T-helper 1 cell treated with Interleukin-12 subunit alpha and Interleukin-12 subunit beta and Interleukin-4 antibody, amounts not matched to agents 30 μg/mL and 1 μg/mL, for 36 hours (primary cell): ENCODE measurements at regions not wholly inside any gene's neighbourhood (a gene's known extent, or its start where the extent isn't known, plus 50 kb on each side); places are given as distances from the start of the nearest gene placed in this dataset.

Experiments used
- H3K27ac Mint-ChIP-seq: one replicate; pipeline ENCODE4 v1.8.0; 2021; ENCODE audit warnings: mild to moderate bottlenecking, mixed read lengths
- H3K27me3 Mint-ChIP-seq: one replicate; pipeline ENCODE4 v1.8.0; 2021; ENCODE audit warnings: low read depth, mixed read lengths
- H3K36me3 Mint-ChIP-seq: one replicate; pipeline ENCODE4 v1.8.0; 2021; ENCODE audit warnings: low read depth, mixed read lengths
- H3K4me1 Mint-ChIP-seq: one replicate; pipeline ENCODE4 v1.8.0; 2021; ENCODE audit warnings: low read depth, mixed read lengths
- H3K4me3 Mint-ChIP-seq: one replicate; pipeline ENCODE4 v1.8.0; 2021; ENCODE audit warnings: mild to moderate bottlenecking, moderate library complexity, mixed read lengths
- H3K9me3 Mint-ChIP-seq: one replicate; pipeline ENCODE4 v1.8.0; 2021; ENCODE audit warnings: mixed read lengths

DNA sequence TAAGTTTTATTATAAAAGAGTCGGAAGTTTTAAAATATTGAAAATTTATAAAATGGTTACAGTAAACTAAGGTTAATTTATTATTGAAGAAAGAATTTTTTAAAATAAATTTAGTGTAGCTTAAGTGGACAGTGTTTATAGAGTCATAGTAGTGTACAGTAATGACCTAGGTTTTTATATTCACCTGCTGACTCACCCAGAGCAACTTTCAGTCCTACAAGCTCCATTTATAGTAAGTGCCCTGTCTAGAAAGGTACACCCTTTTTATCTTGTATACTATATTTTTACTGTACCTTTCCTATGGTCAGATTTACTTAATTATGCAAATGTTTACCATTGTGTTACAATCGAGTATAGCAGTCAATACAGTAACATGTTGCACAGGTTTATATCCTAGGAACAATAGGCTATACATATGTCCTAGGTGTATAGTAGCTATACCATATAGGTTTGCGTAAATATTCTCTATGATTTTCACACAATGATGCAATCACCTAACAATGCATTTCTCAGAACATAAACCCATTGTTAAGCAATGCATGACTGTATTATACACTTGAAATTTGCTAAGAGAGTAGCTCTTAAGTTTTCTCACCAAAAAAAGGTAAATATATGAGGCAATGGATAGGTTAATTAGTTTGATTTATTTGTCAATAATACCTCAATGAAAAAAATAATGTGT, 106.9 kb upstream of the CD96 start:
- H3K4me3 Mint-ChIP-seq, result no peak overlapping the region
- H3K9me3 Mint-ChIP-seq, result no peaks in the 10 kb centered on the region
- no peak overlapping the region for H3K27ac Mint-ChIP-seq
- no peaks in the 10 kb centered on the region for H3K36me3 Mint-ChIP-seq
- no peaks in the 10 kb centered on the region for H3K27me3 Mint-ChIP-seq
- no peaks in the 10 kb centered on the region for H3K4me1 Mint-ChIP-seq

DNA sequence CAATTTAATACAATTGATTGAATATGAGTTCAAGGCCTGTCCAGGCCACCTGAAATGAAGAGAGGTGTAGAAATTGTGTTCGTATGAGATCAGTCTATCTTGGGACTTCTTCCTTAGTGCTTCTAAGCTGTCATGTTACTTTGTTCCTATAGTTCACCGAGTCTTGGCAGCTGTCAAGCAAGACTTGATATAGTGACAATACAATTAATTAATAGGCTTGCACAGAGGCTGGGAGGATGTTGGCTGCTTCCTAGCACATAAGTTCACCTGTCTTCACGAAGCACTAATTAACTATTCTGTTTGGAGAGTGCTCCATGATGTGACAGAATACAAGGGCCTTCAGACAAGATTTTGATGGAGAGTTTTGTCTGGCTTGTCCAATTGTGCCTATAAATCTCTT, 103.7 kb upstream of the CD96 start:
- Mint-ChIP-seq H3K9me3 (no peaks in the 10 kb centered on the region), H3K4me1 (no peaks in the 10 kb centered on the region)

DNA sequence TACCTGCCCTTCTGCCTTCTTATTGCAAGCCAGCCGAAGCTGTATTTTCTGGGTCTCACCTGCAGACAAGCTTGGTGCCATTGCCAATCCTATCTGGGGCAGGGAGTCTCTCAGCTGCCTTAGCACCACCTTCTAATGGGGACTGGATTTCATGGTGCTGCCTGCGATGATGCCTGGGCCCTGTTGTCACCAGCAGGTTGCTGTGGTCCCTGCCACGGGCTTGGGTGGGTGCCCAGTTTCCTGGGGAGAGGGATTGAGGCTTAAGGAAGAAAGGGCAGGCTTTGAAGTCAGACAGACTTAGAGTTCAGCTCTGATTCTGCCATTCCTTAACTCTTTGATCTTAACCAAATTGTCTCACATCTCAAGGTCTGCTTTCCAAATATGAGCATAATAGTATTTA, 87.4 kb upstream of the CD96 start:
- no peaks in the 10 kb centered on the region for H3K36me3 Mint-ChIP-seq
- no peaks in the 10 kb centered on the region for H3K4me1 Mint-ChIP-seq
- no peak overlapping the region for H3K27ac Mint-ChIP-seq
- H3K4me3 Mint-ChIP-seq, result no peak overlapping the region
- H3K9me3 Mint-ChIP-seq, result no peaks in the 10 kb centered on the region
- H3K27me3 Mint-ChIP-seq, result no peaks in the 10 kb centered on the region

More for the DNA sequence above, 103.7 kb upstream of the CD96 start:
- Mint-ChIP-seq H3K27ac (no peak overlapping the region), H3K27me3 (no peaks in the 10 kb centered on the region), H3K36me3 (no peaks in the 10 kb centered on the region), H3K4me3 (no peak overlapping the region)

DNA sequence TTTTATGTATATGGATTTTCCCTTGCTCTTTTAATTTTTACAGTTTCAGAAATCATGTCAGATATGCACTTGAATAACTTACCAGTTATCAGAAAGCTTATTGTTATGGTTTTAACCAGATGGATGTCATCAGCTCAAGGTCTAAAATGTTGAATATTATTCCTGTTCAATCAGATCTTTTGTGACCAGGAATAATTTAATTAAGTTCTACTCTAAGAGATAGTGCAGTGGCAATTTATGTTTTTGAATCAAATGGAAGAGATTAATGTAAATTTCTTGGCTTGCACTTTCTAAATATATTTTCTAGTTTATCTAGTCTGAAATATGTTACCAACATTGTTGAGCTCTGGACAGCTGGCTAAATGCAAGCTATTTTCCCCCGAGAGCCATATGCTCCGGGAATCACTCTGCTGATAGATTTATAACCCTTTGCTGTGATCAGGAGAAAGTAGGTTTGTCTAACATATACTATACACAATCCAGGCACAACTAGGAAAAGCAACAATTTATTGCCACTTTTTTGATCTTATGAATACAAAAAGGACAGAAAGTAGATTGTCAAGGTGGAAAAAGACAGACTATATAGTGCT, 76.8 kb upstream of the CD96 start:
- Mint-ChIP-seq H3K4me1 (no peaks in the 10 kb centered on the region), H3K9me3 (peaks cover 3% of the 10 kb centered on the region), H3K4me3 (no peak overlapping the region), H3K27ac (no peak overlapping the region), H3K27me3 (peaks cover 6% of the 10 kb centered on the region), H3K36me3 (no peaks in the 10 kb centered on the region)

DNA sequence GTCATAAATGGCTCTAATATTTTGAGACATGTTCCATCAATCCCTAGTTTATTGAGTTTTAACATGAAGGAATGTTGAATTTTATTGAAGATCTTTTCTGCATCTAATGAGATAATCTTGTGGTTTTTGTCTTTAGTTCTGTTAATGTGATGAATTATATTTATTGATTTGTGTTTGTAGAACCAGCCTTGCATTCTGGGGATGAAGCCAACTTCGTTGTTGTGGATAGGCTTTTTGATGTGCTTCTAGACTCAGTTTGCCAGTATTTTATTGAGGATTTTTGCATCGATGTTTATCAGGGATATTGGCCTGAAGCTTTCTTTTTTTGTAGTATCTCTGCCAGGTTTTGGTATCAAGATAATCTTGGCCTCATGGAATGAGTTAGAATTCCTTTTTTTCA, 72.0 kb upstream of the CD96 start:
- no peak overlapping the region for H3K27ac Mint-ChIP-seq
- peaks cover 18% of the 10 kb centered on the region for H3K9me3 Mint-ChIP-seq
- H3K36me3 Mint-ChIP-seq, result no peaks in the 10 kb centered on the region
- H3K4me1 Mint-ChIP-seq, result no peaks in the 10 kb centered on the region
- H3K4me3 Mint-ChIP-seq, result no peak overlapping the region
- H3K27me3 Mint-ChIP-seq, result no peaks in the 10 kb centered on the region

DNA sequence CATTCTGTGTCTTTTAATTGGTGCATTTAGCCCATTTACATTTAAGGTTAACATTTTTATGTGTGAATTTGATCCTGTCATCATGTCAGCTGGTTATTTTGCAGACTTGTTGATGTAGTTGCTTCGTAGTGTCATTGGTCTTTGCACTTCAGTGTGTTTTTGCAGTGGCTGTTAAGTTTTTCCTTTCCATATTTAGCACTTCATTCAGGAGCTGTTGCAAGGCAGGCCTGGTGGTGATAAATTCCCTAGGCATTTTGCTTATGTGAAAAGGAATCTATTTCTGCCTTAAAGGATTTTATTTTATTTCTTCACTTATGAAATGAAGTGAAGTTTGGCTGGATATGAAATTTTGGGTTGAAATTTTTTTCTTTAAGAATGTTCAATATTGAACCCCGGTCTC, 70.2 kb upstream of the CD96 start:
- Mint-ChIP-seq H3K4me3 (no peak overlapping the region), H3K36me3 (no peaks in the 10 kb centered on the region)

DNA sequence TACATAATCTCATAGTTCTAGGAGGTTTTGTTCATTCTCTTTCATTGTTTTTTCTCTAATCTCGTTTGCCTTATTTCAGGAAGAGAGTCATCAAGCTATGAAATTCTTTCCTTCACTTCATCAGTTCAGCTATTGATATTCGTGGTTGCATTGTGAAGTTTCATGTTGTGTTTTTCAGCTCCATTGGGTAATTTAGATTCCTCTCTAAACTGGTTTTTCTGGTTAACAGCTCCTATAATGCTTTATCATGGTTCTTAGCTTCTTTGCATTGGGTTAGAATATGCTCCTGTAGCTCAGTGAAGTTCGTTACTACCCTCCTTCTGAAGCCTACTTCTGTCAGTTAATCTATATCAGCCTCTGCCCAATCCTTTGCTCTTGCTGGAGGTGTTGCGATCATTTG, 69.4 kb upstream of the CD96 start:
- peaks cover 18% of the 10 kb centered on the region for H3K9me3 Mint-ChIP-seq
- H3K27me3 Mint-ChIP-seq, result no peaks in the 10 kb centered on the region

More for the DNA sequence above, 70.2 kb upstream of the CD96 start:
- Mint-ChIP-seq H3K4me1 (no peaks in the 10 kb centered on the region), H3K9me3 (peaks cover 18% of the 10 kb centered on the region), H3K27ac (no peak overlapping the region), H3K27me3 (no peaks in the 10 kb centered on the region)

DNA sequence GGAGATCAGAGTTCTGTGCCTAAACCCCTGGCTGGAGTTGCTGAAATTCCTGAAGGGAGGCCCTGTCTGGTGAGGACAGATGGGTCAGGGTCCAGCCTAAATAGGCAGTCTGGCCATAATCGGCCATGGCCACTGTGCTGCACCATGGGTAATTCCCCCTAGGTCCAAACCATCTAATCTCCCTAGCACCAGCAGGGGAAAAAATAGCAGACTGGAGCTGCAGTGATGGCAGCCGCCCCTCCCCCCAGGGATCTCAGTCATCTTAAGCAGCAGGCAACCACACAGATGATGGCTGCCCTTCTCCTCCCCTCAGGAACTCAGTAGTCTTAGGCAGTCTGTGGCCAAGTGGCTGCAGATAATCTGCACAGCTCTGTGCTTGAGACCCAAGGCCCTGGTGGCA, 68.4 kb upstream of the CD96 start:
- Mint-ChIP-seq H3K27ac (no peak overlapping the region), H3K4me1 (no peaks in the 10 kb centered on the region), H3K27me3 (no peaks in the 10 kb centered on the region)

More for the DNA sequence above, 69.4 kb upstream of the CD96 start:
- H3K27ac Mint-ChIP-seq, result no peak overlapping the region
- no peak overlapping the region for H3K4me3 Mint-ChIP-seq
- H3K36me3 Mint-ChIP-seq, result no peaks in the 10 kb centered on the region
- H3K4me1 Mint-ChIP-seq, result no peaks in the 10 kb centered on the region

DNA sequence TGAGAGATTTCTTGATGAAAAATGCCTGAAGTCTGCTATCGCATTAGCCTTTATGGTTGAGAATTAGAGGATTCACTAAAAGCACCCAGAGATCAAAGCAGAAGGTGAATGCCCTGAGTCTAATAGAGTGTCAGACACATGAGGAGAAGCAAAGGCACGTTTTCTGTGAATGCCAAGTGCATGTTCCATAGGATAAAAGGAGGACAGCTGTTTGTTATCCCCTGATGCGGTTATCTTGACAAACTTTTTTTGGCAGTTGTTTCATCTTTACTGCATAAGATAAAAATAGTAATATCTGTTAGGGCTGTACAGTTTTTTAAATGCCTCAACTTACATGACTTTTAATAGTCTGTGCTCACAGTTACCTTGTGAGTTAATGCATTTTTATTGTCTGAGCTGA, 65.3 kb upstream of the CD96 start:
- Mint-ChIP-seq H3K36me3 (no peaks in the 10 kb centered on the region), H3K4me1 (no peaks in the 10 kb centered on the region), H3K27me3 (no peaks in the 10 kb centered on the region), H3K9me3 (peaks cover 9% of the 10 kb centered on the region), H3K4me3 (no peak overlapping the region), H3K27ac (no peak overlapping the region)

More for the DNA sequence above, 68.4 kb upstream of the CD96 start:
- Mint-ChIP-seq H3K36me3 (no peaks in the 10 kb centered on the region), H3K9me3 (peaks cover 18% of the 10 kb centered on the region), H3K4me3 (no peak overlapping the region)

DNA sequence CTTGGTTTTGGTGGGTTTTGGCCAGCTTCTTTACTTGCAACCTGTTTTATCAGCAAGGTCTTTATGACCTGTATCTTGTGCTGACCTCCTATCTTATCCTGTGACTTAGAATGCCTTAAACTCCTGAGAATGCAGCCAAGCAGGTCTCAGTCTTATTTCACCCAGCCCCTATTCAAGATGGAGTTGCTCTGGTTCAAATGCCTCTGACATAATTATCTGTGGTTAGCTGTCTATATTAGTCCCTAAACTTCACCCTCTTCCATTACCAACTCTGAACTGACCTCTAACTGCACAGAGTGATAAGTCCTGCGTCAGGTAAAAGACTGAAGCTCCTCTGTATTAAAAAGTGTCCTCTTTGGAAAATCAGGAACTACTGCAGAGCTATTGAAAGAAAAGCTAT, 61.9 kb upstream of the CD96 start:
- no peaks in the 10 kb centered on the region for H3K9me3 Mint-ChIP-seq
- no peak overlapping the region for H3K4me3 Mint-ChIP-seq
- no peaks in the 10 kb centered on the region for H3K36me3 Mint-ChIP-seq
- H3K27ac Mint-ChIP-seq, result no peak overlapping the region
- no peaks in the 10 kb centered on the region for H3K27me3 Mint-ChIP-seq
- H3K4me1 Mint-ChIP-seq, result no peaks in the 10 kb centered on the region

DNA sequence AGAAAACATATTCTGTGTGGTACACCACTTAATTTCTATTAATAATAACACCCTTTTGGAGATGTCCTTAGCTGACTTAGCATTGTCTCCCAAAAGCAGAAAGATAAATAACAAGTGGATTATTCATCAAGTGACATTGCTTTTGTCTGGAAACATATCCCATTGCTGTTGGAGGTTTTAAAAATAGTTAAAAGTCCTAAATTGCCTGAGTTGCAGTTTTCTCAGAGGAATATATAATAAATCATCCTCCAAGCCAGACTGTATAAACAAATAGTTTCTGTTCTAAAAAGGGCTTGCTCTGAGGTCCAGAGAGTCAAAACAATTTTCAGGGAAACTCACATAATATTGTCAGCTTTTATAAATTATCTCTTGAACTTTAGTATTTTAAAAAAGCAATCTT, 60.4 kb upstream of the CD96 start:
- Mint-ChIP-seq H3K9me3 (peaks cover 5% of the 10 kb centered on the region), H3K36me3 (no peaks in the 10 kb centered on the region), H3K4me3 (no peak overlapping the region), H3K27me3 (no peaks in the 10 kb centered on the region), H3K4me1 (no peaks in the 10 kb centered on the region), H3K27ac (no peak overlapping the region)

DNA sequence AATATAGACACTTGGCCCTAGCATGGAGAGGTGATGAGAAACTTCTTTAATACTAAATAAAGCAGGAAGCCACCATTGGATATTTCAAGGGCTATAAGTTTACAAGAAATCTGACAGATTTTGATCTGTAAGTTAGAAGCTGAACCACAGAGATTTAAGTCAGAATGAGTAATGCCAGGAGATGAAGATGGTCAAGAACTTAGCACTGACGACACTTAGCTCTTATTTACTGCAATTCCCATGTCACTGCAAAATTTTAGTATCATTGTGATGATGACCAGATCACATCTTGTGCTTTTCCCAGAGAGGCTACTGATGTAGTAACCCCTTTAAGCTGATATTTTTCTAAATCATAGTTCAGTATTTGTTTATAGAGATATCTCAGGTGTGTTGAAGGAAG, 59.4 kb upstream of the CD96 start:
- H3K4me3 Mint-ChIP-seq, result no peak overlapping the region
- no peak overlapping the region for H3K27ac Mint-ChIP-seq
- no peaks in the 10 kb centered on the region for H3K4me1 Mint-ChIP-seq
- H3K9me3 Mint-ChIP-seq, result peaks cover 8% of the 10 kb centered on the region
- H3K36me3 Mint-ChIP-seq, result no peaks in the 10 kb centered on the region
- H3K27me3 Mint-ChIP-seq, result no peaks in the 10 kb centered on the region

DNA sequence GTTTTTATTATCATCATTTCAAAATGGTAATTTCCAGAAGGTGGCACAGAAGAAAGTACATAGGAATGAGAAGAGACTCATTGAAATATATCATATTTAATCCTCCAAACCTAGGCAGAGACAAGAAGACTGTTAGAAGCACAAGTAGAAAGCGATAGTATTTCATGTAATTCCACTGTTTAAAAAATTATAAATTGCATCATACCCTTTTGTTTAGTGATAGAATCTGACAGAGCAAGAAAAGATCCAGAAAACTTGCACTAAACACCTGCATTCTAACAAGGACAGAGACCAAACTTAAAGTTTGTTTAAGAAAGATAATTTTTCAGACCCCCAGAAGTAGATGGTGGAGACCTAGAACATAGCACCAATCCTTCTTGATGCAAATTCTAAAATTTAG, 56.9 kb upstream of the CD96 start:
- Mint-ChIP-seq H3K36me3 (no peaks in the 10 kb centered on the region), H3K9me3 (peaks cover 14% of the 10 kb centered on the region), H3K27me3 (no peaks in the 10 kb centered on the region), H3K4me3 (no peak overlapping the region), H3K27ac (no peak overlapping the region), H3K4me1 (no peaks in the 10 kb centered on the region)
